Epithelial cell of proximal tubule (primary cell): ENCODE measurements at regions not wholly inside any gene's neighbourhood (a gene's known extent, or its start where the extent isn't known, plus 50 kb on each side); places are given as distances from the start of the nearest gene placed in this dataset.
A peak's percentile ranks its signal among the peaks of the same experiment; 100 is the strongest.

Source experiments
- DNase-seq: peaks from one replicate; pipeline ENCODE4 v3.0.0-alpha.2; 2011; ENCODE audit warnings: low read depth
- H3K4me3 ChIP-seq: 2 replicates; pipeline ENCODE4 v1.5.1; 2011; ENCODE audit warnings: low read depth, mild to moderate bottlenecking, low read length
- CTCF ChIP-seq: conservative IDR thresholded peaks from 2 replicates; pipeline ENCODE4 v1.5.1; 2012; ENCODE audit warnings: low read depth, mild to moderate bottlenecking, low read length

- H3K4me3 ChIP-seq, result no peak overlapping the region
- no peak for DNase-seq
- TF ChIP-seq CTCF, result no peak
Measured at GRCh38 chr6:9143140-9143539, 707.8 kb upstream of the SLC35B3 start.

GRCh38 chr6:9140951-9141460 is 705.7 kb upstream of the SLC35B3 start:
- TF ChIP-seq CTCF, result no peak
- no peak overlapping the region for H3K4me3 ChIP-seq
- DNase-seq, result no peak

GRCh38 chr6:9140172-9140571 is 704.8 kb upstream of the SLC35B3 start:
- no peak for DNase-seq
- TF ChIP-seq CTCF, result no peak
- no peak overlapping the region for H3K4me3 ChIP-seq

GRCh38 chr6:9139746-9140145 is 704.4 kb upstream of the SLC35B3 start:
- DNase-seq, result no peak
- no peak overlapping the region for H3K4me3 ChIP-seq

GRCh38 chr6:9138936-9139335 is 703.6 kb upstream of the SLC35B3 start:
- no peak for TF ChIP-seq CTCF
- no peak overlapping the region for H3K4me3 ChIP-seq
- no peak for DNase-seq

More at GRCh38 chr6:9139746-9140145, 704.4 kb upstream of the SLC35B3 start:
- no peak for TF ChIP-seq CTCF

- no peak for TF ChIP-seq CTCF
- no peak for DNase-seq
- H3K4me3 ChIP-seq, result no peak overlapping the region
Measured at GRCh38 chr6:9136141-9136822, 700.9 kb upstream of the SLC35B3 start.

GRCh38 chr6:9131616-9132015 is 696.3 kb upstream of the SLC35B3 start:
- DNase-seq, result peak; percentile 9
- TF ChIP-seq CTCF, result no peak
- H3K4me3 ChIP-seq, result no peak overlapping the region
